Brain pericyte (primary cell): ENCODE measurements at regions not wholly inside any gene's neighbourhood (a gene's known extent, or its start where the extent isn't known, plus 50 kb on each side); places are given as distances from the start of the nearest gene placed in this dataset.
"Not testable (repeated sequence)": the region's sequence is repeated elsewhere in the genome, so short reads cannot be mapped to it uniquely, and the experiment has no call there.

ENCODE experiments used
- DNase-seq: peaks from one replicate; pipeline ENCODE4 v3.0.0-alpha.2; 2012; ENCODE audit warnings: low read depth, low spot score

DNA sequence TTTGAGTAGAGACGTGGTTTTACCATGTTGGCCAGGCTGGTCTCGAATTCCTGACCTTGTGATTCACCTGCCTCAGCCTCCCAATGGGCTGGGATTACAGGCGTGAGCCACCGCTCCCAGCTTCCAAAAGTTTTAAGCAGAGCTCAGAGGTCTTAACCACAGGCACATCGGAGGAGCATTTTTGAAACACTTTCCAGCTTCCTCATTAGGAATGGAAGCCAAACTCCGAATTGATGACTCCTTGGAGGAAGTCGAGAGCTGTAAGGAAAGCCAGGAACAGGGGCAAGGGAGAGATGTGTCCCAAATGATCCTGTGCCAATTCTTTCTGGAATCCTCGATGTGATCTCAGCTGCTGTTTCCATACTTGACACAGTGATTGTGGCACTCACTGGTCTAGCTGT lies 56.2 kb upstream of the CCZ1B start:
- not testable (repeated sequence) for DNase-seq

DNA sequence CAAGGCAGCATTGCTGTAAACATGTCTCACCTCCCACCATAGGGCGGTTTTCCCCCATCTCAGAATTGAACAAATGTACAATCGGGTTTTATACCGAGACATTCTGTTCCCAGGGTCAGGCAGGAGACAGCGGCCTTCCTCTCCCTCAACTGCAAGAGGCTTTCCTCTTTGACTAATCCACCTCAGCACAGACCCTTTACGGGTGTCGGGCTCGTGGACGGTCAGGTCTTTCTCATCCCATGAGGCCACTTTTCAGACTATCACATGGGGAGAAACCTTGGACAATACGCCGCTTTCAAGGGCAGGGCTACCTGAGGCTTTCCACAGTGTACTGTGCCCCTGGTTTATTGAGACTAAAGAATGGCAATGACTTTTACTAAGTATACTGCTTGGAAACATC lies 57.7 kb upstream of the CCZ1B start:
- not testable (repeated sequence) for DNase-seq

- no peak for DNase-seq
Observed at GRCh38 chr7:6886198-6886597, 60.1 kb upstream of the CCZ1B start.

GRCh38 chr7:6888267-6889045 lies 62.4 kb upstream of the CCZ1B start:
- not testable (repeated sequence) for DNase-seq

DNA sequence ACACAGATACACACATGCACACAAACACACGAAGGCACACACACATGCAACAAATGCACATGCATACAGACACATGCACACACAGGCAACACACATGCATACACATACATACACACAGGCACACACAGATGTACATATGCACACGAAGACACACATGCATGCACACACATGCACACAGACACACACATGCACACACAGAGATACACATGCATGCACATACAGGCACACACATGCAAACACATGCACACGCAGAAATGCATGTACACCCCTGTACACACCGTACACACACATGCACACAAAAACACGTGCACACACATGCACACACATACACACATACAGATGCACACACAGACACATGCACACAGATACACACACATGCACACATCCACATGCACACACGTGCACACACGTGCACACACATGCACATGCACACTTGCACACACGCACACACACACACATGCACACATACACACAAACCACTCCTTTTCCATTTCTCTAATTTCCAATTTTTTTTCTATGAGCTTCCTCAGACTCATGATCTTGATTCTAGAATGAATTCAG lies 63.3 kb upstream of the CCZ1B start:
- no peak for DNase-seq

DNA sequence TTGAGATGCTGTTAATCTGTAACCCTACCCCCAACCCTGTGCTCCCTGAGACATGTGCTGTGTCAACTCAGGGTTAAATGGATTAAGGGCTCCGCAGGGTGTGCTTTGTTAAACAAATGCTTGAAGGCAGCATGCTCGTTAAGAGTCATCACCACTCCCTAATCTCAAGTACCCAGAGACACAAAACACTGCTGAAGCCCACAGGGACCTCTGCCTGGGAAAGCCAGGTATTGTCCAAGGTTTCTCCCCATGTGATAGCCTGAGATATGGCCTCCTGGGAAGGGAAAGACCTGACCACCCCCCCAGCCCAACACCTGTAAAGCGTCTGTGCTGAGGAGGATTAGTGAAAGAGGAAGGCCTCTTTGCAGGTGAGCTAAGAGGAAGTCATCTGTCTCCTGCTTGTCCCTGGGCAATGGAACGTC lies 76.0 kb upstream of the CCZ1B start:
- not testable (repeated sequence) for DNase-seq

DNA sequence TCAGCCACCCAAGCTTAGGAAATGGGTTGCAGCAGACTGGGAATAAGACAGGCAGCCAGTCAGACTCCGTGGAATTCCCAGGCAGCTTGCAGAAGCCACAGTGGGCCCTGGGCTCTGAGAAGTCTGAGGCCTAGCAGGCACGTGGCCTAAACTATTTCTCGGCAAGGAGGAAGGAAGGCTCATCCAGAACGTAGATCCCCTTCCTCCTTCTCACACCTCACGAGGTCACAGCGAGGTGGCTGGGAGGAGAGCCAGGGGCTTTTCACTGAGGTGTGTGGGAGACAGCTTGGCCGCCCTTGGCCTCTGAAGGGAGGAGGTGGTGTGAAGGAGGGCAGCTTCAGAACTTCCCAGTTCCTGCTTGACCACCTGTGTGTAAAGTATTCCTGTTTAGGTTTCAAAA lies 77.2 kb upstream of the CCZ1B start:
- not testable (repeated sequence) for DNase-seq

GRCh38 chr7:6903792-6904191 lies 77.7 kb upstream of the CCZ1B start:
- not testable (repeated sequence) for DNase-seq

- no peak for DNase-seq
Observed at GRCh38 chr7:6917258-6917657, 91.2 kb upstream of the CCZ1B start.

DNA sequence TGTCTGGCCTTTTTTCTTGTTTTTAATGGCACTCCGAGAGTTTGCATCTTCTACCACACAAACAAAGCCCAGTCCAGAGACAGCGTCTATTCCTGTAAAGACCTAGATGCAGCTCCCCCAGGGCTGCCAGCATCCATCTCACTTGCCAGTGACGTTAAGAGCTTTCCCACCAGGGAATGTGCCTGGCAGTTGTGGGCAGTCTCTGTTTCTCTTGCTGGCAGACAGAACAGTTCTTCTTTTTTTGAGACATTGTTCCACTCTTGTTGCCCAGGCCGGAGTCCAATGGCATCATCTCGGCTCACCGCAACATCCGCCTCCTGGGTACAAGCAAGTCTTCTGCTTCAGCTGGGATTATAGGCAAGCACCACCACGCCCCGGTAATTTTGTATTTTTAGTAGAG lies 93.1 kb upstream of the CCZ1B start:
- DNase-seq: not testable (repeated sequence)

- not testable (repeated sequence) for DNase-seq
Observed at GRCh38 chr7:6924523-6924922, 98.4 kb upstream of the CCZ1B start.

GRCh38 chr7:6926193-6927174 lies 100.4 kb upstream of the CCZ1B start:
- DNase-seq: not testable (repeated sequence)

- DNase-seq: not testable (repeated sequence)
Observed at GRCh38 chr7:6927643-6928042, 101.6 kb upstream of the CCZ1B start.

- DNase-seq: not testable (repeated sequence)
Observed at GRCh38 chr7:6929588-6929987, 103.5 kb upstream of the CCZ1B start.

GRCh38 chr7:6930081-6930635 lies 104.1 kb upstream of the CCZ1B start:
- DNase-seq: not testable (repeated sequence)

GRCh38 chr7:6930787-6931186 lies 104.7 kb upstream of the CCZ1B start:
- DNase-seq: not testable (repeated sequence)

DNA sequence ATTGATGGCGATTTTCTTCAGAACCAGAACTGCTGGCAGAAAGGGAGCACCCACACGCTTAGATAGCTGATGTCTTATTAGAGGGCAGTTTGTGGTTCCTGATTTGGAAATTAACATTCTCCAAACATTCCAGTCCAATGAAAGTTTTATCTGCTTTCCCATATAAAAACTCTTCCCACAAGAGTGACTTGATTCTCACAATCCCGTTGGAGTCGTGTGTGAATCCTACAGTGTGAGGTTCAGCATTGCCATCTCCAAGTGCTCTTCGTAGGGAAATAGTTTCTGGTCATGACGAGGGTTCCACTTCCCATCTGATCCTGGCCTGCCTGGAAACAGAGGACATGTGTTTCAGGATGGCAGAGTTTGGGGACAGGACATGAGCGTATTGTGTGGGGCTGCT lies 105.4 kb upstream of the CCZ1B start:
- not testable (repeated sequence) for DNase-seq

GRCh38 chr7:6933954-6934632 lies 108.0 kb upstream of the CCZ1B start:
- not testable (repeated sequence) for DNase-seq

- no peak for DNase-seq
Observed at GRCh38 chr7:6934981-6935380, 108.9 kb upstream of the CCZ1B start.

DNA sequence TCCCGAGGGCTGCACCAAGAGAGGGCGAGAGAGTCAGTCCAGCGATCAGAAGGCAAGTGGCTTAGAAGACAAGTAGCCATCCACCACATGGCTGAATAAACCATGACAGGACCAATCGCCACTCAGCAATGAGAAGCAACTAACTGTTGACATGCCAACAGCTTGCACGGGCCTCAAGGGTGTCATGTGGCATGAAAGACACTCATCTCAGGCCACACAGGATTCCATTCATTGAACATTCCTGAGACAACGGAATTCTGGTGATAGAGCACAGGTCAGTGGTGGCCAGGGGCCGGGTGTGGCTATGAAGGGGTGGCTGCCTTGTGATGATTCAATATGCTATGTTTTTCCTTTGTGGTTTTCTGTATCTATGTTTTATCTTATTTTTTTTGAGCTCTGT lies 110.6 kb upstream of the CCZ1B start:
- not testable (repeated sequence) for DNase-seq

DNA sequence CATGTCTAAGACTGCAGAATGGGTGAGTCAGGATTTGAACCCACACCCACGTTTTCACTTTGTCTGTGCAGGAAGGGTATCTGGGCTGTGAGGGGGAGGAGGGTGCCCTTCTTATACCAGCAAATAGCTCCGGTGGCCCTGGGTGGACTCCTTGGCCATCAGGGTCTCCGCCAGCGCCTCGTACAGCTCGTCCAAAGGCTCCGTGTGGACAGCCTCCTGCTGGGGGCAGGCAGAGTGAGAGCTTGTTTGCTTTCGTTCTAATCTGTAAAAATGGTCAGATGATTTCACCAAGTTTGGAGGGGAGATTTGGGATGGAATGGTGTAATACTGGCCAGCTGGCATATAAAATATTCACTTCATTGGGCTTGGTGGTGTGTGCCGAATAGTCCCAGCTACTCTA lies 111.7 kb upstream of the CCZ1B start:
- DNase-seq: not testable (repeated sequence)
